ENCODE measurements at regions not wholly inside any gene's neighbourhood (a gene's known extent, or its start where the extent isn't known, plus 50 kb on each side); places are given as distances from the start of the nearest gene placed in this dataset.

DNA sequence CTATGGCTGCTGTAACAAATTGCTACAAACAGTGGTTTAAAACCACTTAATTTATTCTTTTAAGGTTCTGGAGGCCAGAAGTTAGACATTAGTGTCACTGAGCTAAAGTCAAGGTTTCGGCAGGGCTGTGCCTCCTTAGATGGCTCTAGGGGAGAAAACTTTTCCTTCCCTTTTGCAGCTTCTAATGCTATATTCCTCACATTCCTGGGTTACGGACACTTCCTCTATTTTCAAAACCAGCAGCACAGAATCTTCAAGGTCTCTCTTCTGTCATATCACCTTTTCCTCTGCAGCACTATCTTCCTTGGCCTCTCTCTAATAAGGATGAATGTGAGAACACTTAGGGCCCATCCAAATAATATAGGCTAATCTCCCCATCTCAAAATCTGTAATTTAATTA lies 87.0 kb downstream of the C11orf87 start (continued):
- TF ChIP-seq, protein P1, sequence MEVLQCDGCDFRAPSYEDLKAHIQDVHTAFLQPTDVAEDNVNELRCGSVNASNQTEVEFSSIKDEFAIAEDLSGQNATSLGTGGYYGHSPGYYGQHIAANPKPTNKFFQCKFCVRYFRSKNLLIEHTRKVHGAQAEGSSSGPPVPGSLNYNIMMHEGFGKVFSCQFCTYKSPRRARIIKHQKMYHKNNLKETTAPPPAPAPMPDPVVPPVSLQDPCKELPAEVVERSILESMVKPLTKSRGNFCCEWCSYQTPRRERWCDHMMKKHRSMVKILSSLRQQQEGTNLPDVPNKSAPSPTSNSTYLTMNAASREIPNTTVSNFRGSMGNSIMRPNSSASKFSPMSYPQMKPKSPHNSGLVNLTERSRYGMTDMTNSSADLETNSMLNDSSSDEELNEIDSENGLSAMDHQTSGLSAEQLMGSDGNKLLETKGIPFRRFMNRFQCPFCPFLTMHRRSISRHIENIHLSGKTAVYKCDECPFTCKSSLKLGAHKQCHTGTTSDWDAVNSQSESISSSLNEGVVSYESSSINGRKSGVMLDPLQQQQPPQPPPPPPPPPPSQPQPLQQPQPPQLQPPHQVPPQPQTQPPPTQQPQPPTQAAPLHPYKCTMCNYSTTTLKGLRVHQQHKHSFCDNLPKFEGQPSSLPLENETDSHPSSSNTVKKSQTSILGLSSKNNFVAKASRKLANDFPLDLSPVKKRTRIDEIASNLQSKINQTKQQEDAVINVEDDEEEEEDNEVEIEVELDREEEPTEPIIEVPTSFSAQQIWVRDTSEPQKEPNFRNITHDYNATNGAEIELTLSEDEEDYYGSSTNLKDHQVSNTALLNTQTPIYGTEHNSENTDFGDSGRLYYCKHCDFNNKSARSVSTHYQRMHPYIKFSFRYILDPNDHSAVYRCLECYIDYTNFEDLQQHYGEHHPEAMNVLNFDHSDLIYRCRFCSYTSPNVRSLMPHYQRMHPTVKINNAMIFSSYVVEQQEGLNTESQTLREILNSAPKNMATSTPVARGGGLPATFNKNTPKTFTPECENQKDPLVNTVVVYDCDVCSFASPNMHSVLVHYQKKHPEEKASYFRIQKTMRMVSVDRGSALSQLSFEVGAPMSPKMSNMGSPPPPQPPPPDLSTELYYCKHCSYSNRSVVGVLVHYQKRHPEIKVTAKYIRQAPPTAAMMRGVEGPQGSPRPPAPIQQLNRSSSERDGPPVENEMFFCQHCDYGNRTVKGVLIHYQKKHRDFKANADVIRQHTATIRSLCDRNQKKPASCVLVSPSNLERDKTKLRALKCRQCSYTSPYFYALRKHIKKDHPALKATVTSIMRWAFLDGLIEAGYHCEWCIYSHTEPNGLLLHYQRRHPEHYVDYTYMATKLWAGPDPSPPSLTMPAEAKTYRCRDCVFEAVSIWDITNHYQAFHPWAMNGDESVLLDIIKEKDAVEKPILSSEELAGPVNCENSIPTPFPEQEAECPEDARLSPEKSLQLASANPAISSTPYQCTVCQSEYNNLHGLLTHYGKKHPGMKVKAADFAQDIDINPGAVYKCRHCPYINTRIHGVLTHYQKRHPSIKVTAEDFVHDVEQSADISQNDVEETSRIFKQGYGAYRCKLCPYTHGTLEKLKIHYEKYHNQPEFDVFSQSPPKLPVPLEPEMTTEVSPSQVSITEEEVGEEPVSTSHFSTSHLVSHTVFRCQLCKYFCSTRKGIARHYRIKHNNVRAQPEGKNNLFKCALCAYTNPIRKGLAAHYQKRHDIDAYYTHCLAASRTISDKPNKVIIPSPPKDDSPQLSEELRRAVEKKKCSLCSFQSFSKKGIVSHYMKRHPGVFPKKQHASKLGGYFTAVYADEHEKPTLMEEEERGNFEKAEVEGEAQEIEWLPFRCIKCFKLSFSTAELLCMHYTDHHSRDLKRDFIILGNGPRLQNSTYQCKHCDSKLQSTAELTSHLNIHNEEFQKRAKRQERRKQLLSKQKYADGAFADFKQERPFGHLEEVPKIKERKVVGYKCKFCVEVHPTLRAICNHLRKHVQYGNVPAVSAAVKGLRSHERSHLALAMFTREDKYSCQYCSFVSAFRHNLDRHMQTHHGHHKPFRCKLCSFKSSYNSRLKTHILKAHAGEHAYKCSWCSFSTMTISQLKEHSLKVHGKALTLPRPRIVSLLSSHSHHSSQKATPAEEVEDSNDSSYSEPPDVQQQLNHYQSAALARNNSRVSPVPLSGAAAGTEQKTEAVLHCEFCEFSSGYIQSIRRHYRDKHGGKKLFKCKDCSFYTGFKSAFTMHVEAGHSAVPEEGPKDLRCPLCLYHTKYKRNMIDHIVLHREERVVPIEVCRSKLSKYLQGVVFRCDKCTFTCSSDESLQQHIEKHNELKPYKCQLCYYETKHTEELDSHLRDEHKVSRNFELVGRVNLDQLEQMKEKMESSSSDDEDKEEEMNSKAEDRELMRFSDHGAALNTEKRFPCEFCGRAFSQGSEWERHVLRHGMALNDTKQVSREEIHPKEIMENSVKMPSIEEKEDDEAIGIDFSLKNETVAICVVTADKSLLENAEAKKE (CRISPR knock-in tag; IDR thresholded peaks at IDR 0.05): no peak
- no peak for TF ChIP-seq STAT1 (IDR thresholded peaks at IDR 0.05; ENCODE audit: unreplicated experiment)
- no peak for TF ChIP-seq CREB1 (CRISPR knock-in tag; IDR thresholded peaks at IDR 0.05; ENCODE audit: low read depth)
- TF ChIP-seq POLR2AphosphoS5 (IDR thresholded peaks at IDR 0.05; ENCODE audit: low read depth): no peak
- no peak for TF ChIP-seq EZH2phosphoT487 (IDR thresholded peaks at IDR 0.05; ENCODE audit: unreplicated experiment)
- no peak for TF ChIP-seq EZH2 (IDR thresholded peaks at IDR 0.05; ENCODE audit: low read depth, unreplicated experiment)
- TF ChIP-seq ZNF331 (CRISPR knock-in tag; IDR thresholded peaks at IDR 0.05; ENCODE audit: low read depth): no peak
- TF ChIP-seq, protein P2, sequence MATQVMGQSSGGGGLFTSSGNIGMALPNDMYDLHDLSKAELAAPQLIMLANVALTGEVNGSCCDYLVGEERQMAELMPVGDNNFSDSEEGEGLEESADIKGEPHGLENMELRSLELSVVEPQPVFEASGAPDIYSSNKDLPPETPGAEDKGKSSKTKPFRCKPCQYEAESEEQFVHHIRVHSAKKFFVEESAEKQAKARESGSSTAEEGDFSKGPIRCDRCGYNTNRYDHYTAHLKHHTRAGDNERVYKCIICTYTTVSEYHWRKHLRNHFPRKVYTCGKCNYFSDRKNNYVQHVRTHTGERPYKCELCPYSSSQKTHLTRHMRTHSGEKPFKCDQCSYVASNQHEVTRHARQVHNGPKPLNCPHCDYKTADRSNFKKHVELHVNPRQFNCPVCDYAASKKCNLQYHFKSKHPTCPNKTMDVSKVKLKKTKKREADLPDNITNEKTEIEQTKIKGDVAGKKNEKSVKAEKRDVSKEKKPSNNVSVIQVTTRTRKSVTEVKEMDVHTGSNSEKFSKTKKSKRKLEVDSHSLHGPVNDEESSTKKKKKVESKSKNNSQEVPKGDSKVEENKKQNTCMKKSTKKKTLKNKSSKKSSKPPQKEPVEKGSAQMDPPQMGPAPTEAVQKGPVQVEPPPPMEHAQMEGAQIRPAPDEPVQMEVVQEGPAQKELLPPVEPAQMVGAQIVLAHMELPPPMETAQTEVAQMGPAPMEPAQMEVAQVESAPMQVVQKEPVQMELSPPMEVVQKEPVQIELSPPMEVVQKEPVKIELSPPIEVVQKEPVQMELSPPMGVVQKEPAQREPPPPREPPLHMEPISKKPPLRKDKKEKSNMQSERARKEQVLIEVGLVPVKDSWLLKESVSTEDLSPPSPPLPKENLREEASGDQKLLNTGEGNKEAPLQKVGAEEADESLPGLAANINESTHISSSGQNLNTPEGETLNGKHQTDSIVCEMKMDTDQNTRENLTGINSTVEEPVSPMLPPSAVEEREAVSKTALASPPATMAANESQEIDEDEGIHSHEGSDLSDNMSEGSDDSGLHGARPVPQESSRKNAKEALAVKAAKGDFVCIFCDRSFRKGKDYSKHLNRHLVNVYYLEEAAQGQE (IDR thresholded peaks at IDR 0.05; ENCODE audit: unreplicated experiment): no peak
- TF ChIP-seq, protein P3, sequence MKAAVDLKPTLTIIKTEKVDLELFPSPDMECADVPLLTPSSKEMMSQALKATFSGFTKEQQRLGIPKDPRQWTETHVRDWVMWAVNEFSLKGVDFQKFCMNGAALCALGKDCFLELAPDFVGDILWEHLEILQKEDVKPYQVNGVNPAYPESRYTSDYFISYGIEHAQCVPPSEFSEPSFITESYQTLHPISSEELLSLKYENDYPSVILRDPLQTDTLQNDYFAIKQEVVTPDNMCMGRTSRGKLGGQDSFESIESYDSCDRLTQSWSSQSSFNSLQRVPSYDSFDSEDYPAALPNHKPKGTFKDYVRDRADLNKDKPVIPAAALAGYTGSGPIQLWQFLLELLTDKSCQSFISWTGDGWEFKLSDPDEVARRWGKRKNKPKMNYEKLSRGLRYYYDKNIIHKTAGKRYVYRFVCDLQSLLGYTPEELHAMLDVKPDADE (IDR thresholded peaks at IDR 0.05): no peak
